HG03066 (cell line): ENCODE measurements at regions not wholly inside any gene's neighbourhood (a gene's known extent, or its start where the extent isn't known, plus 50 kb on each side); places are given as distances from the start of the nearest gene placed in this dataset.
"Not testable (repeated sequence)": the region's sequence is repeated elsewhere in the genome, so short reads cannot be mapped to it uniquely, and the experiment has no call there.

Source experiments
- ATAC-seq: cut with Tn5 transposase; IDR thresholded peaks from one replicate; pipeline ENCODE4 v1.9.1; 2021; ENCODE audit warnings: low read depth; ENCODE audit not compliant: unreplicated experiment

DNA sequence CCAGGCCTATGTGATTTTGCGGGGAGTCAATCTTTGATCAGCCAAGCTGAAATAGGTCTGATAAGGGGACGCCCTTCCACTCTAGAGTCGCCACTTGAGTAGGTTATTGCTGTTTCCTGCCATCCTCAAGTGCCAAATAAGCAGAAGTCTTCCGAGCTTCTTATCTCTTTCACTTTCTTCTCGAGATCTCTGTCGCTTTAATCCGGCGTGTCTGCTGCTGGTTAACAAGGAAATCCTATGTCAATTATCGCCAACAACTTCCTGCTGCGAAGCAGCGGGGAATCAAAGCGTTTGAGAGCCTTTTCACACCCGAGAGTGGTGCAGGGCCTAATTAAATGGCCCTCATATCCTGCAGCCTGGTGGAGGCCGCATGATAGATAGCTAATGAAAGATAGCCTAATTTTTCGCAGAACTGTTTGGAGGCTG is 215.9 kb downstream of the RAB11FIP2 start:
- ATAC-seq, result no peak

DNA sequence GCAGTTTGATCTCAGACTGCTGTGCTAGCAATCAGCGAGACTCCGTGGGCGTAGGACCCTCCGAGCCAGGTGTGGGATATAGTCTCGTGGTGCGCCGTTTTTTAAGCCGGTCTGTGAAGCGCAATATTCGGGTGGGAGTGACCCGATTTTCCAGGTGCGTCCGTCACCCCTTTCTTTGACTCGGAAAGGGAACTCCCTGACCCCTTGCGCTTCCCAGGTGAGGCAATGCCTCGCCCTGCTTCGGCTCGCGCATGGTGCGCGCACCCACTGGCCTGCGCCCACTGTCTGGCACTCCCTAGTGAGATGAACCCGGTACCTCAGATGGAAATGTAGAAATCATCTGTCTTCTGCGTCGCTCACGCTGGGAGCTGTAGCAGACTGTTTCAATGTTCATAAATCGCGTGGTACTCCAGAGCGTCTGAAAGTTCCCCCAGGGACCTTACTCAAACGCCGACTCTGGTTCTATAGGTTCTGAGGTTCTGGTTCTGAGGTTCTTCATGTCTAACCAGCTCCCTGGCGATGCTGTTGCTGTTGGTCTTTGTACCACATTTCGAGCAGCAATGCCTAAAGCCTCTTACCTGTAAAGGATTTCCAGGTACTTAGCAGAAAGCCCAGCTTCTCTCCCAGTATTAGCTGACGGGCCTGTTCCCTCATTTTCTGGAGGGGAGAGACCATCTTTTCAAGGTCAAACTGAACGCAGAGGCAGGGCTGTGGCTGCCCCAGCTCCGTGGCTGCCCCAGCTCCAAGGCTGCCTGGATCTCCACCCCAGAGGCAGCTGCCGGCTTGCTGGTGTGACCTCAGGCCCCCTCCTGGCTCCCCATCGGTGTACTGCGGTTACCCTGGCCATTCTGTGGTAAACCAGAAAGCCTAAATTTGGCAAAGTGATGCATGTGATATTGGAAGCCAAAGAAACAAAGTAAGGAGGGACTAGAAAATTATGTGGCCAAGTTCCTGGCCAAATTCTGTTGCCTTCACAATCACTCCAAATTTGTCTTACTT is 207.9 kb downstream of the RAB11FIP2 start:
- not testable (repeated sequence) for ATAC-seq

DNA sequence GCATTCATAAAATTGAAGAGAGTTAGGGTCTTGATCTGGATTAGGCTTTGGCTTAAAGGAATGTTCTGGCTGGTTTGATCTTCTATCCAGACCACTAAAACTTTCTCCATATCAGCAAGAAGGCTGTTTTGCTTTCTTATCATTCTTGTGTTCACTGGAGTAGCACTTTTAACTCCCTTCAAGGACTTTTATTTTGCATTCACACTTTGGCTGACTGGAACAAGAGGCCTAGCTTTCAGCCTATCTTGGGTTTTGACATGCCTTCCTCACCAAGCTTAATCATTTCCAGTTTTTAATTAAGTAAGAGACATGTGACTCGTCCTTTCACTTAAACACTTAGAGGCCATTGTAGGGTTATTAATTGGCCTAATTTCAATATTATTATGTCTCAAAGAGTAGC is 190.3 kb downstream of the RAB11FIP2 start:
- not testable (repeated sequence) for ATAC-seq

DNA sequence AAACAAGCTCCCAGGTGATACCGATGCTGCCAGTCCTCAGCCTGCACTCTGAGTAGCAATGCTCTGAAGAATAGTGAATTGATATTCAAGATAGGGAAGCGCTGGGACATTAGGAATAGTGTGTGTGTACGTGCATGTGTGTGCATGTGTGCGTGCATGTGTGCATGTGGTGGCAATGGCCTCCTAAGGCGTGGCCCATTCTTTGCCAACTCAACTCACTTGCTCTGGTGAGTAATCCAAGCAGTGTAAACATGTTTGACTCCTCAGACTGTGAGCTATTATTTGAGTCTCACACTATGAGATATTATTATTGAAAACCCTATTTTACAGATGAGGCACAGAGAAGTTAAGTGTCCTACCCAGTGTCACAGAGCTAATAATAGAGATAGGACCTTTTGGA is 186.6 kb downstream of the RAB11FIP2 start:
- no peak for ATAC-seq

- ATAC-seq, result no peak
Measured at GRCh38 chr10:117860823-117861222, 185.9 kb downstream of the RAB11FIP2 start.

DNA sequence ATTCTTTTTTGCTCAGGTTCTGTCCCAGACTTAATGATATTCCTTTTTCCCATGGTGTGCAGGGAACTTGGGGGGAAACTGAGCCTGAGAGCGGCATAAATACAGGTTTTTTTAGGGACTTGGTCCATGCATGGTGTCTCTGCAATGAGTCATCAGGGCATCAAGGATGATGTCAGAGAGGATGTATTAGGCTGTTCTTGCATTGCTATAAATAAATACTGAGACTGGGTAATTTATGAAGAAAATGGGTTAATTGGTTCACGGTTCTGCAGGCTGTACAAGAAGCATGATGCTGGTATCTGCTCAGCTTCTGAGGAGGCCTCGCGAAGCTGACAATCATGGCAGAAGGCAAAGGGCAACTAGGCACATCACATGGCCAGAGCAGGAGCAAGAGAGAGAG is 185.4 kb downstream of the RAB11FIP2 start:
- ATAC-seq, result no peak

DNA sequence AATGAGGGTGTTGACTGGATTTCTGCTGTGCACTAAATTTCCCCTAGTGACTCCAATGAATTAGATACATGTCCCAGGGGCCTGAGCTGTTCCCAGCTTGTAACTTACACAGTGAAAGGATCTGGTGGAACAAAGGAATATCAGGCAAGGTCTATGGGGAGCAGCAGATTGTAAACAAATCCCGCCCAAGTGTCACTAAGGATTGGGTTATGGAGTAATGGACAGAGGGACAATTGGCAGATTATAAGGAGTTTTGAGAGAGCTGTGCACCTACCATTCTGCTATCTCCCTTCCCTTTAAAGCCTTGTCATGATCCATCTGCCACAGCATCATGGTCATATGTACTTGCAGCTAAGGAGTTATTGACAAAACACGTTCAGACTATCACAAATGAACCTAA is 183.0 kb downstream of the RAB11FIP2 start:
- ATAC-seq, result no peak

DNA sequence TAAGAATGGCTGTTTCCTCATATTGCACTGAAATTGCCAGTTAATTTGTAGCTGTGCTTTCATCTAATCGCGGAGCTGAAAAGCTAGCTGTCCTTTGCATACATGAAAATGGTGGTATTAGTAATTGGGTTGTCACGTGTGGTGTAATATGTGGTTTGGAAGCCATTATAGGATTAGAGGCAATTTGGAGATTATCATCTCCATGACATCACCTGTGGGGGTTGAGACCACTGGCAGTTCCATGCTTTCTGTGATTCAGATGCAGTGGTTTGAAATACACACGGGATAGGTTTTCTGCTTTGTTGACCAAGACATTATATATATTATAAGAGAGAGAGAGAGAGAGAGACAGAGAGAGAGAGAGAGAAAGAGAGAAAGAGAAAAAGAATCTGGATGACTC is 180.8 kb downstream of the RAB11FIP2 start:
- no peak for ATAC-seq

DNA sequence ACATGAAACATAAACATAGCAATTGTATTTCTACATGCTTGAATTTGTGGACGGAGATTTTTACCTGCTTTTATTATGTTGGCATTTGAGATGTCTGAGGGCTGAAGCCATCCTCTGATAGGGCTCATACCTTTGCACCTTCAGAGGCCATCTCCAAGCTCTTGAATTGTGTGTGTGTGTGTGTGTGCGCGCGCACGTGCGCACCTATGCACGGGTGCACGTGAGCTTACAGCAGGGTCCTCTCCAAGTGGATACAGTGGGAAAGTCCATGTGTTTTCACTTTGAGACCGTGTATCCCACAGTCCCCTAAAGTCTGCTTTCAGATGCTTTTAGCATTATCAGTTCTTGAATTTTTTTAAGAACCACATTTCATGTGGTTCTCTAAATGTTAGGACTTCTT is 178.6 kb downstream of the RAB11FIP2 start:
- ATAC-seq, result no peak

DNA sequence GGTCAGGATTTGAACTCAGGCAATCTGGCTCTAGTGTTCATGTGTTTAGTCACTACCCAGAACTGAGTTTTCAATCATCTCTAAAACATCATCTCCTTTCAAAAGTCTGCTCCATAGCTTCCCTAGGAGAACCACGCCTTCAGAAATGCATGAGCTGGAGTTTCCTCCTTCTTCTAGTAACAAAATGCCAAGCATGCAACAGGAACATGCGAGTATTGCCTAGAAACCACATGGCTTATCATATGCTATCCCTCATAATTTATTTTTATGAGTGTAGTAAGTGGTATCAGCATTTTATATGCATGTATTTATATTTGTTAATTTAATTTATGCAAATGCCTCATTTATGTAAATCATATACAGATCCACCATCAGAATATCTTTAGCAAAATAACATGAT is 170.9 kb downstream of the RAB11FIP2 start:
- no peak for ATAC-seq

- ATAC-seq, result no peak
Measured at GRCh38 chr10:117876210-117876609, 170.5 kb downstream of the RAB11FIP2 start.

- no peak for ATAC-seq
Measured at GRCh38 chr10:117878626-117879025, 168.1 kb downstream of the RAB11FIP2 start.

- ATAC-seq, result no peak
Measured at GRCh38 chr10:117884093-117884492, 162.6 kb downstream of the RAB11FIP2 start.

GRCh38 chr10:117884592-117884991 is 162.1 kb downstream of the RAB11FIP2 start:
- ATAC-seq, result no peak

- ATAC-seq, result no peak
Measured at GRCh38 chr10:117885206-117885829, 161.4 kb downstream of the RAB11FIP2 start.

GRCh38 chr10:117886766-117887165 is 160.0 kb downstream of the RAB11FIP2 start:
- ATAC-seq, result no peak

- no peak for ATAC-seq
Measured at GRCh38 chr10:117889664-117890063, 157.1 kb downstream of the RAB11FIP2 start.

DNA sequence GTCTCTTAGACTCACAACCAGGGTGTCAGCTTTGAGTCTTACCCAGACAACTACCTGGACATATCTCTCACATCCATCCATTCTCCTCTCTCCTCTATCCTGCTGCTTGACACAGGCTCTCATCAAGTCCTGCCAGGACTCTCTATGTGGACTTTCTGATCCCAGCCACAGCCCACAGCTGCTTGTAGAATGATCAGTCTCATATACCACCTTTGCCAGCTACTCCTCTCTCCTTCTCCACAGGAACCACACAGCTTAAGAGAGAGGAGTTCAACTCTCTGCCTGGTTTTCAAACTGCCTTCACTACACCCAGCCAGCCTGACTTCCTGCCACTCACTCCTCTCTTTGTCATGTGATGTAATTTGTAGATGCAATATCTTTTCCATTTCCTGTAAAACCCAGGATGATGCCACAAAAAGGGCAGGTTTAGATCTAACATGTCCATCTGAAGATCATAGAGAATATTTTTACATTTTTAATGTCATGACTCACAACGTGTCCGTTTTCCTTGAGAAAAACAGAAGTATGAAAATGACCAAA is 154.0 kb downstream of the RAB11FIP2 start:
- no peak for ATAC-seq

GRCh38 chr10:117894339-117894738 is 152.4 kb downstream of the RAB11FIP2 start:
- ATAC-seq, result no peak

- no peak for ATAC-seq
Measured at GRCh38 chr10:117896517-117896916, 150.2 kb downstream of the RAB11FIP2 start.

GRCh38 chr10:117899181-117899683 is 147.5 kb downstream of the RAB11FIP2 start:
- ATAC-seq, result no peak
